Natural killer cell treated with Interleukin-12 subunit alpha and Interleukin-12 subunit beta and Interleukin-15 and Interleukin-18, amount 100 ng/mL, for 72 hours (primary cell): ENCODE measurements at regions not wholly inside any gene's neighbourhood (a gene's known extent, or its start where the extent isn't known, plus 50 kb on each side); places are given as distances from the start of the nearest gene placed in this dataset.

Source experiments
- ATAC-seq, 2 donors: fragments of 150-1000 bp; cut with Tn5 transposase in 1 of 2; sonication (Bioruptor Pico), chemical (Tn5 transposase) in 1 of 2; 2 replicates each; pipeline ENCODE4 v1.10.0; 2021
- DNase-seq: peaks from one replicate; pipeline ENCODE4 v3.0.0; 2022; ENCODE audit warnings: low spot score
- H3K27ac Mint-ChIP-seq, 2 donors: 1 replicate in 1 of 2; 2 replicates in 1 of 2; pipeline ENCODE4 v1.8.0; 2022; ENCODE audit warnings: mixed read lengths in 2 of 2, mild to moderate bottlenecking in 1 of 2, moderate library complexity in 1 of 2
- H3K27me3 Mint-ChIP-seq, 2 donors: 1 replicate in 1 of 2; 2 replicates in 1 of 2; pipeline ENCODE4 v1.8.0; 2022; ENCODE audit warnings: mixed read lengths in 2 of 2
- H3K36me3 Mint-ChIP-seq: one replicate; pipeline ENCODE4 v1.8.0; 2022; ENCODE audit warnings: mixed read lengths
- H3K4me1 Mint-ChIP-seq, 2 donors: 1 replicate in 1 of 2; 2 replicates in 1 of 2; pipeline ENCODE4 v1.8.0; 2022; ENCODE audit warnings: low read depth in 2 of 2, mixed read lengths in 2 of 2, mild to moderate bottlenecking in 1 of 2
- H3K4me3 Mint-ChIP-seq: one replicate; pipeline ENCODE4 v1.8.0; 2022; ENCODE audit warnings: mixed read lengths
- H3K9me3 Mint-ChIP-seq: 2 replicates; pipeline ENCODE4 v1.8.0; 2022; ENCODE audit warnings: mixed read lengths

DNA sequence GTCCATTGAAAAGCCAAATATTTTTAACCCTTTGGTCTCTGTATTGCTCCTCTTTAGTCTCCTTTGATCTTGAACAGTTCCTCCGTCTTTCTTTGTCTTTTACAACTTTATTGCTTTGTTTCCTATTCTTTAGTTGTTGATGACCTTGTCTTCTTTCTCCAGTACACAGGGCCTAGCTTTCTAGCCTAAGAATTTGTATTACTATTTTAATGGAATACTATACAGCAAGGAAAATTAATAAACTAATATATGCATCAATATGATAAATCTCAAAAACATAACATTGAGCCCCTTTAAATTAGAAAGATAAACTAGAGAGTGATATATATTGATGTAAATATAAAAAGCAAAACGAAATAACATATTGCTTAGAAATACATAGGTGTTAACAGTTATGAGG is 88.7 kb downstream of the NR1D2 start:
- no peak overlapping the region for H3K4me3 Mint-ChIP-seq
- H3K27ac Mint-ChIP-seq = no peak overlapping the region
- no peak for ATAC-seq
- H3K27me3 Mint-ChIP-seq = peaks cover 5 to 15% of the 10 kb centered on the region in 2 donors
- no peaks in the 10 kb centered on the region for H3K4me1 Mint-ChIP-seq
- no peaks in the 10 kb centered on the region for H3K9me3 Mint-ChIP-seq
- DNase-seq = no peak
- H3K36me3 Mint-ChIP-seq = no peaks in the 10 kb centered on the region

DNA sequence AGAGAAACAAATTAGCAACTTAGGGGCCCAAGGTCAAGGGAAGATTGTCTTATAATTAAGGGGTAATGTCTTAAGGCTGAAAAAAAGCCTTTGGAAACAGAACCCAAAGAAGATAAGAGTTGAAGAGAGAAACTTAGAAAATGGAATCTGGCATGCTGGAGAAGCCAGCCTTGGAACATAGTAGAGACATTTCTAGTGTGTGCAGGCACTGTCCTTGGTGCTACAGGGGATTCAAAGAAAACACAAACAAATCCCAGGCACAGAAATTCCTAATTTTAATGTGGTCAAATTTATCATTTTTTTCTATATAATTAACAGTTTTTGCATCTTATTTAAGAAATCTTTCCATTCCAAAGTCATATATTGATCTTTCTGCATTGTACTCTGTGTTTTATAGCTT is 89.4 kb downstream of the NR1D2 start:
- peaks cover 5 to 15% of the 10 kb centered on the region in 2 donors for H3K27me3 Mint-ChIP-seq
- no peak overlapping the region for H3K4me3 Mint-ChIP-seq
- no peak overlapping the region for H3K27ac Mint-ChIP-seq
- ATAC-seq (no peak), DNase-seq (no peak)
- H3K9me3 Mint-ChIP-seq = no peaks in the 10 kb centered on the region
- H3K4me1 Mint-ChIP-seq = no peaks in the 10 kb centered on the region
- H3K36me3 Mint-ChIP-seq = no peaks in the 10 kb centered on the region

DNA sequence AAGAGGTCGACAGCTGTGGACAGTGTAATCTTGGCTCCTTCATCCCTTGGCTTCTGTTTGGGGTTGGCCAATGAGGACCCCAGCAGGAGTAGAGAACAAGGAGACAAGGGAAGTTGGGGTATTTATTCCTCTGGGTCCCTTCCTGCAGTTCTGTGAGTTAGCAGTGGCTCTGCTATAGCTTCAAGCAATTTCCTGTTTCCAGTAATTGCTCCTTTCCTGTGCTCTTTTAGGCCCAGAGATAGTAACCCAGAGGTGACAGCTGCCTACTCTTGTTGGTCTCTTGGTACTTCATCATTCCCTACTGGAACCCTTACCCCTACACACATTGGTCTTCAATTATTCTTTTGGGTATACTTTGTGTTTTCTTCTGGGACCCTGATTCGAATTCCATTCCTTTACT is 92.9 kb downstream of the NR1D2 start:
- no peaks in the 10 kb centered on the region for H3K9me3 Mint-ChIP-seq
- H3K36me3 Mint-ChIP-seq = no peaks in the 10 kb centered on the region
- peaks cover 2 to 11% of the 10 kb centered on the region in 2 donors for H3K27me3 Mint-ChIP-seq
- H3K4me3 Mint-ChIP-seq = no peak overlapping the region
- no peak overlapping the region for H3K27ac Mint-ChIP-seq
- no peaks in the 10 kb centered on the region for H3K4me1 Mint-ChIP-seq
- DNase-seq (no peak), ATAC-seq (no peak)

DNA sequence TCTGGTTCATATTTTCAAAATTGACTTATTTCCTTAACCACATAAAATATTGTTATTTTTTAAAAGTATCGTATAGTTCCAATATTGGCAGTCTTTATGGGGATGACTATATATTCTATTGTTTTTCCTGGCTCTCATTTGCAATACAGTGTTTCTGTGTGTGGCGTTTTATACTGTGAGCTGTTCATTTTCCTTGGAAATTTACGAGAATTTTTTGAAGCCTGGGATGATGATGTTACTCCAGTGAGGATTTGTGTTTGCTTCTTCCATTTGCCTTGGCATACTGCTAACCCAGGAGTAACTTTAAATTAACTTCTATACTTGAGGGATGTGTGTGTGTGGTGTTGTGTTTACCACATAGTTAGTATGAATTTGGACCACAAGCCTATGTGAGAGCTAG is 95.2 kb downstream of the NR1D2 start:
- Mint-ChIP-seq H3K9me3 (no peaks in the 10 kb centered on the region), H3K36me3 (no peaks in the 10 kb centered on the region), H3K4me1 (no peaks in the 10 kb centered on the region), H3K4me3 (no peak overlapping the region), H3K27me3 (peaks cover 0 to 6% of the 10 kb centered on the region in 2 donors), H3K27ac (no peak overlapping the region)
- DNase-seq (no peak), ATAC-seq (no peak)

DNA sequence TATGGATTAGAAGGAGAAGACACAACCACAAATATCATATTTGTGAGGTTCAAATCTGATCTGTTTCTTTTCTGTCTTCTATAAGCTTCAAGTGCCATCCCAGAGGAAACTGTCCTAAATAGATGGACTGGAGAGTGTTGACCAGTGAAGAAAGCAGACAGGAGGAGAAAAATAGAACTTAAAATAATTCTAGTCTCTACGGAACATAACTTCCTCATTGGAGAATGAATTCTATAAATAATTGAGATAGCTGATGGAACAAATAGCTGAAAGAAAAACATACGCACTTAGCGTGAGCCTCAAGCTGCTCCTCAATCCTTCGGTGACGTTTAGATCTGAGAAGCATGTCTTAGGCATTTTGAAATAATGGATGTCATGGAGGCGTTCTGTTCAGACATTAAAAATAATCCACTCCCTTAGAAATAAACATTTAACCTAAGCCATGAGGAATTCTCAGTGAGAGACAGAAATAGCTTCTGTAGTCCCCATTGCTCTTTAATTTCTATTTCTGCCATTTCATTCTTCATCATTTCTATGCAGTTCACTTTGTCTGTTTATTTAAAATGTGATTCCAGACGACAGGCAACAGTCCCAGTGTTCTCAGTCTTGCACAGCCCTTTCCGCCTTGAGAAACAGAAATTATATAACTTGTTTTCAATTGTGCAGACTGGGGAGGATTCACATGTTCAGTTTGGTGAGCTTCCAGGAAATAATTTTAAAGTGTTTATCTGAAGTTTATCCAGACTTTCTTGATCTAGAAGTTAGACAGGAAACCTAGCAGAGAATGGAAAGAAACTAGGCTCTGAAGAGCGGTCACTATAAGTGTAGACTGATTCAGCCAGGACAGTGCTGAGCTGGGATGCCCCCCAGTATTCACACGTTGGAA is 97.3 kb downstream of the NR1D2 start:
- Mint-ChIP-seq H3K4me3 (no peak overlapping the region), H3K27me3 (peaks cover 7 to 12% of the 10 kb centered on the region in 2 donors), H3K27ac (no peak overlapping the region), H3K4me1 (no peaks in the 10 kb centered on the region), H3K36me3 (no peaks in the 10 kb centered on the region), H3K9me3 (peaks cover 4% of the 10 kb centered on the region)
- ATAC-seq = no peak
- no peak for DNase-seq

DNA sequence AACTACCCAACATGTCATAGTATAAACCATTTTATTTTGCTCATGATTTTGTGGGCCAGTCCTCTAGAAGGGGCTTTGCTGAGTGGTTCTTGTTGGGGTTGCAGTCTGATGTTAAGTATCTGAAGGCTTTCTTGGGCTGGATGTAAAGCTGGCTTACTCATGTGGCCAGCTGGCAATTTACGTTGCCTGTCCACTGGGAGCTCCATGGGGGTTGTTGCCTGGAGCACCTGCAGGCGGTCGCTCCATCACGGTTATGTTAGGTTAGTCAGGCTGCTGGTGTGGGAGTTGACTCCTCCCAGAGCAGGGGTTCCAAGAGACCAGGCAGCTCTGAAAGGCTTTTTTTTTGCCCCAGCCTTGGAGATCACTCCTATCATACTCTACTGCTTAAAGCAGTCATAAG is 98.1 kb downstream of the NR1D2 start:
- ATAC-seq (no peak), DNase-seq (no peak)
- peaks cover 4% of the 10 kb centered on the region for H3K9me3 Mint-ChIP-seq
- no peaks in the 10 kb centered on the region for H3K36me3 Mint-ChIP-seq
- peaks cover 7 to 12% of the 10 kb centered on the region in 2 donors for H3K27me3 Mint-ChIP-seq
- no peak overlapping the region for H3K4me3 Mint-ChIP-seq
- H3K27ac Mint-ChIP-seq = no peak overlapping the region
- H3K4me1 Mint-ChIP-seq = no peaks in the 10 kb centered on the region

DNA sequence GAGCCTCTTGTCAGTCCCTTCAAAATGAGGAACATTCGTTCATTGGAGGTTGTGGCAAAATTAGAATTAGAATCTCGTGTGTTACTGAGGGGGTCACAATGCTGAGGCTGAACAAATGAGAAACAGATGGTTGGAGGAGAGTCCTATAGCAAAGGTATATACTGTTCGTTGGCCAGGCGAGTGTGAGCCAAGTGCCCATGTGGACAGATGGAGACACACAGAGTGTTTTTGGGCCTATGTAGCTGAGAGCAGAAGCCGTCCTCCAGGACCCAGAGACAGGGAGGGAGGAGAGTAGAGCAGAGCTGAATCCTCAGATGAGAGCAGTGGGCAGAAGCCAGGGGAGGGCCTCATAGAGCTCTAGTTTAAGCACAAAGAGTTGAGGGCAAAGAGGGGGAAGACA is 98.9 kb downstream of the NR1D2 start:
- ATAC-seq (peak in 1 of 2 donors; percentile 15), DNase-seq (no peak)
- Mint-ChIP-seq H3K9me3 (peaks cover 4% of the 10 kb centered on the region), H3K36me3 (no peaks in the 10 kb centered on the region), H3K4me3 (no peak overlapping the region), H3K27ac (no peak overlapping the region), H3K27me3 (peaks cover 7 to 12% of the 10 kb centered on the region in 2 donors), H3K4me1 (no peaks in the 10 kb centered on the region)

DNA sequence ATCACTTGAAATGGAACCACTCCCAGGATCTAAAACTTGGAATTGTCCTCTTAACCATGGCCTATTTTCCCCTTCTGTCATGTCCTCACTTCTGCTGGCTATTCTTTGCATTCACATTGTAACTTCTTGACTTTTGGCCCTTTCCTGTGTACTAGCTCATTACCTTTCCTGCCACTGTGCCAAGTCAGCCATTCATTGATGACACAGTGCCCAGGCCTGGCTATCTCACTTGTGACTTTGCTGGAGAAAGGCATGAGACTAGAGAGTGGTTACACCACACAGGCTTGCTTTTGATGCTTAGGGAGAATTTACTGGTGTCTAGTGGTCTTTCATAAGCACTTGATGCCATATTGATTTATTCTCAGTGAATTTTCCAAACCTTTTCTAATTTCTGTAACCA is 101.1 kb downstream of the NR1D2 start:
- H3K27ac Mint-ChIP-seq = no peak overlapping the region
- H3K4me3 Mint-ChIP-seq = no peak overlapping the region
- H3K9me3 Mint-ChIP-seq = peaks cover 4% of the 10 kb centered on the region
- ATAC-seq = no peak
- no peaks in the 10 kb centered on the region for H3K36me3 Mint-ChIP-seq
- peaks cover 9 to 18% of the 10 kb centered on the region in 2 donors for H3K27me3 Mint-ChIP-seq
- no peaks in the 10 kb centered on the region for H3K4me1 Mint-ChIP-seq
- no peak for DNase-seq

DNA sequence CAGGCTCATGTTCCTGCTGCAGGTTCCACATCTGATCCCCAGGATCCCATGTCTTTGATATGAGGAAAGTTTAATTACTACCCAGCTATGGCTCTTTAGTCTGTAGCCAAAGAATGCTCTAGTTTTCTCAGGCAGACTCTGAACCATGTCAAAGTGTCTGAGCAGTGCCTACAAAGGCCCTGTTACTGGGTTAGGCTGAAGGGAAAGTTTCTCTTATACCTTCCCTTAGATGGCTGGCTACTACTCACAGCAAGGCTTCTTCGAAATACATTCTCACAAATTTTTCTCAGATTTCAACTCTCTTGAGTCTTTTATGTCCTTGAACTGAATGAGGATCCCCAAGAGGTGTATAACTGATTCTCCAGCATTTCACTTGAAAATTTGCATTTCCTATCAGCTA is 102.4 kb downstream of the NR1D2 start:
- H3K9me3 Mint-ChIP-seq = peaks cover 4% of the 10 kb centered on the region
- no peaks in the 10 kb centered on the region for H3K4me1 Mint-ChIP-seq
- peaks cover 9 to 18% of the 10 kb centered on the region in 2 donors for H3K27me3 Mint-ChIP-seq
- H3K36me3 Mint-ChIP-seq = no peaks in the 10 kb centered on the region
- ATAC-seq = no peak
- no peak overlapping the region for H3K4me3 Mint-ChIP-seq
- no peak overlapping the region for H3K27ac Mint-ChIP-seq
- no peak for DNase-seq

DNA sequence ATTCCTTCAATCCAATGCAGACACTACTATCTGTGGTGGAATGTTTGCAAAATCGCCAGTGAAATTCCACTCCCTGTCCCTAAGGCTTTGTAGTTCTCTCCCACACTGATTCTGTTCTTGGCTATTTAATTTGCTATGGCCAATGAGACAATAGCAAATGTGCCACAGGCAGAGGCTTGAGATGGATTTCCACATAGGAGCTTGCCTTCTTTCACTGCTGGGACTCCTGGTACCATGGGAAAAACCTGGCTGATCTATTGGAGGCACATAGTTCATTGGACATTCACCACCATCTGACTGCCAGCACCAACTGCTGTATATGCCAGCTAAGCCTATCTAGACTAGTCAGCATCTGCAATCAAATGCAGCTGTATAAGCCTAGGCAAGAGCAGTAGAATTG is 103.8 kb downstream of the NR1D2 start:
- ATAC-seq = no peak
- no peaks in the 10 kb centered on the region for H3K36me3 Mint-ChIP-seq
- peaks cover 4% of the 10 kb centered on the region for H3K9me3 Mint-ChIP-seq

DNA sequence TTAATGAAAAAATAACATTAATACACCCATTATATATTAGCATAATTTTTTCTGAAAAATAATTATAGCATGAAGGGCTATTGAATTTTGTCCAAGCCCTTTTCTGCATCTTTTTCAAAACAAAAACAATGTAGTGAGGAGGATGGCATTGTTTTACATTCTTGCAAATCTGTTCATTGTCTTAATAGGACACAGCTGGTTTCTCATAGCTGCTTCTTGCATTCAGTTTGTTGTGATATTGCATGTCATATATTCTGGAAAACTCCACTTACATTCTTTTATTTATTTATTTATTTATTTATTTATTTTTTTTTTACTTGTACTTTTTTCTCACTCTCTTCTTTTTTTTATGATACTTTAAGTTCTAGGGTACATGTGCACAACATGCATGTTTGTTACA is 107.4 kb downstream of the NR1D2 start:
- DNase-seq (no peak), ATAC-seq (no peak)
- no peak overlapping the region for H3K4me3 Mint-ChIP-seq
- H3K27ac Mint-ChIP-seq = no peak overlapping the region
- H3K9me3 Mint-ChIP-seq = peaks cover 6% of the 10 kb centered on the region
- H3K4me1 Mint-ChIP-seq = no peaks in the 10 kb centered on the region
- H3K27me3 Mint-ChIP-seq = peaks cover 6 to 22% of the 10 kb centered on the region in 2 donors
- H3K36me3 Mint-ChIP-seq = peaks cover 7% of the 10 kb centered on the region

More for the DNA sequence above, 103.8 kb downstream of the NR1D2 start:
- H3K27me3 Mint-ChIP-seq = peaks cover 9 to 18% of the 10 kb centered on the region in 2 donors
- no peak for DNase-seq
- no peaks in the 10 kb centered on the region for H3K4me1 Mint-ChIP-seq
- no peak overlapping the region for H3K27ac Mint-ChIP-seq
- no peak overlapping the region for H3K4me3 Mint-ChIP-seq

DNA sequence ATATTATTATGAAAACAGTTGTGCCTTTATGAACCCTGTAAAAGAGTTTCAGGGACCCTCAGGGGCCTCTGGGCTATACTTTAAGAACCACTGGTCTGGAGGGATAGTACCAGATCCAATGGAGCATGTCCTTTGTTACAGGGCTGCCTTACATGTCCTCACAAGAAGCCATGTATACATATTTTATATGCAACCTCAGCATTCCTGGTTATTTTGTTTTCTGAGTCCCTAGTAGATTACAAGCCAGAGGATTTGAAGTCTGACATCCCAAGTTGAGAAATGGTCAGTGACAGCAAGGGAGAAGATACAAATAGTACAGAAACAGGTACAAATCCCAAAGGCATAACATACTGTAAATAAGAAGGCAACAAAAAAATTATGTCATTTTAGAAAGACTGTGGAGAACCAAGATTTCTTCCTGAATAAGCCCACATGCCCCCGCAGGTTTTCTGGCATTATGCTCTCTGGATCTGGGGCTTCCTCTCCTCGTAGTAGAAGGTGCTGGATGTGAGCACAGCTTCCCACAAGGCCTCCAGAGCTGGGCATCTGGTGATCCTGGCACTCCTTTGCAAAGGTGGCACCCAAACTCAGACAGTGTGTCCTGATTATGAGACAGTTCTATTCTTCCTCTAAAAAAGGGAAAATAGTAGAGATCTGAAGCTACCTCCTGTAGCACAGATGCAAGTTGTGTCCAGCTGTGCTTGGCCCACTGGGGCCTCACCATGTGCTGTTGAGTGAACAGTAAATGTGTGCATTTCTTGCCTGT is 114.0 kb downstream of the NR1D2 start:
- Mint-ChIP-seq H3K27ac (no peak overlapping the region), H3K4me1 (no peaks in the 10 kb centered on the region), H3K36me3 (peaks cover 7% of the 10 kb centered on the region), H3K27me3 (peaks cover 4 to 26% of the 10 kb centered on the region in 2 donors), H3K9me3 (peaks cover 6% of the 10 kb centered on the region), H3K4me3 (no peak overlapping the region)
- ATAC-seq (no peak), DNase-seq (no peak)

DNA sequence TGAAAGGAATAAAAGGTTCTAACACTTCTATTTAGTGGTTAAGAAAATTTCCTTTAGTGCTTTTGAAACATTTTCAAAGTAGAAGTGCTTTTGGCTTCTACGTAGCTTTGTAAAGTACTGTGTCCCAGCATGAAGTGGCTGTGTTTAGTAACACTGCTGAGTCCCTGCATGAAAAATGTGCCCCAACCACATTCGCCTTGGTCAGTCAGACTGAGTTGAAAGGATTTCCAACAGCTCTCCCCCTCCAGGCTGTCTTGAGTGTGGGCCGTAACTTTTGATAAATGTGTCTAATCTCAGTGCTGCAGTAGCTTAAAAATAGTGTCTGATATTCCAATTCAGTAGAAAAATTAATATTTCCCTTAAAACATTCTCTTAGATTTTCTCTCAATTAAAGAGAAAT is 115.0 kb downstream of the NR1D2 start:
- Mint-ChIP-seq H3K9me3 (peaks cover 6% of the 10 kb centered on the region), H3K4me1 (no peaks in the 10 kb centered on the region), H3K36me3 (peaks cover 7% of the 10 kb centered on the region), H3K27me3 (peaks cover 4 to 26% of the 10 kb centered on the region in 2 donors), H3K27ac (no peak overlapping the region), H3K4me3 (no peak overlapping the region)
- no peak for DNase-seq
- ATAC-seq = no peak

DNA sequence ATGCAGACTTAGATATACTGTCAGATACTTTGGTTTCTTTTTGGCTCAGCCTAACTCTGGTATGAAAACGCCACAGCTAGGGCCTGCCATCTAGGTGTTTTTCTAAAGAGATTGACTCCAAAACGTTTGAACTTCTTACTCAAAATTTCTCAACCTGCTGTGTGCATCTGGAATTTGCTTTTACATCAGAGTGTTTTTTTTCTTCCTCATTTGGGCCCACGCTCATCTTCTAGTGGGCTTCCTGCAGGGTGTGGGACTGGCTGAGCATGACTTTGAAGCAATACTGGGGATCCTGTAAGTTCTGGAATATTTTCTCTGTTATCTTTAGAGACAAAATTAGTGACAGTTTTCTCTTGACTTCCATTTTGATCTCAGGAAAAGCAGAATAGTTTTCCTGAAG is 117.8 kb downstream of the NR1D2 start:
- no peak overlapping the region for H3K27ac Mint-ChIP-seq
- no peaks in the 10 kb centered on the region for H3K9me3 Mint-ChIP-seq
- DNase-seq = no peak
- H3K4me3 Mint-ChIP-seq = no peak overlapping the region
- H3K36me3 Mint-ChIP-seq = no peaks in the 10 kb centered on the region
- ATAC-seq = no peak
- H3K27me3 Mint-ChIP-seq = peaks cover 0 to 11% of the 10 kb centered on the region in 2 donors
- H3K4me1 Mint-ChIP-seq = no peaks in the 10 kb centered on the region
